GM12864 (cell line): ENCODE measurements at regions not wholly inside any gene's neighbourhood (a gene's known extent, or its start where the extent isn't known, plus 50 kb on each side); places are given as distances from the start of the nearest gene placed in this dataset.

Experiments
- DNase-seq: peaks from one replicate; pipeline ENCODE4 v3.0.0-alpha.2; 2011; ENCODE audit warnings: low read depth
- H3K4me3 ChIP-seq: 2 replicates; pipeline ENCODE4 v1.5.1; 2011; ENCODE audit warnings: mild to moderate bottlenecking, low read depth, low read length, control low read depth
- CTCF ChIP-seq: IDR thresholded peaks from 2 replicates; pipeline ENCODE4 v1.5.1; 2011; ENCODE audit warnings: low read depth, mild to moderate bottlenecking, moderate library complexity, low read length, control low read depth, inconsistent platforms; ENCODE audit errors: missing control alignments

GRCh38 chr3:76585794-76586392 is 454.0 kb upstream of the ROBO2 start:
- TF ChIP-seq CTCF: peak; percentile 19
- H3K4me3 ChIP-seq: no peak overlapping the region
- no peak for DNase-seq

- DNase-seq: no peak
- no peak for TF ChIP-seq CTCF
- H3K4me3 ChIP-seq: no peak overlapping the region
Observed at GRCh38 chr3:76586471-76586870, 453.4 kb upstream of the ROBO2 start.

GRCh38 chr3:76610150-76610549 is 429.7 kb upstream of the ROBO2 start:
- no peak for DNase-seq
- no peak overlapping the region for H3K4me3 ChIP-seq
- TF ChIP-seq CTCF: no peak

- no peak overlapping the region for H3K4me3 ChIP-seq
- no peak for TF ChIP-seq CTCF
- no peak for DNase-seq
Observed at GRCh38 chr3:76615719-76616118, 424.2 kb upstream of the ROBO2 start.

- no peak for TF ChIP-seq CTCF
- no peak overlapping the region for H3K4me3 ChIP-seq
Observed at GRCh38 chr3:76624164-76624563, 415.7 kb upstream of the ROBO2 start.

GRCh38 chr3:76627236-76627635 is 412.7 kb upstream of the ROBO2 start:
- TF ChIP-seq CTCF: no peak
- no peak overlapping the region for H3K4me3 ChIP-seq
- no peak for DNase-seq

More at GRCh38 chr3:76624164-76624563, 415.7 kb upstream of the ROBO2 start:
- DNase-seq: no peak

GRCh38 chr3:76631251-76631650 is 408.6 kb upstream of the ROBO2 start:
- H3K4me3 ChIP-seq: no peak overlapping the region
- DNase-seq: no peak
- no peak for TF ChIP-seq CTCF
